NCI-H524 treated with DMSO at 0.1 percent for 48 hours (cell line): ENCODE measurements at regions not wholly inside any gene's neighbourhood (a gene's known extent, or its start where the extent isn't known, plus 50 kb on each side); places are given as distances from the start of the nearest gene placed in this dataset.

Source experiments
- DNase-seq: peaks from one replicate; lab custom pipeline; 2025; lab: John Stamatoyannopoulos, UW

DNA sequence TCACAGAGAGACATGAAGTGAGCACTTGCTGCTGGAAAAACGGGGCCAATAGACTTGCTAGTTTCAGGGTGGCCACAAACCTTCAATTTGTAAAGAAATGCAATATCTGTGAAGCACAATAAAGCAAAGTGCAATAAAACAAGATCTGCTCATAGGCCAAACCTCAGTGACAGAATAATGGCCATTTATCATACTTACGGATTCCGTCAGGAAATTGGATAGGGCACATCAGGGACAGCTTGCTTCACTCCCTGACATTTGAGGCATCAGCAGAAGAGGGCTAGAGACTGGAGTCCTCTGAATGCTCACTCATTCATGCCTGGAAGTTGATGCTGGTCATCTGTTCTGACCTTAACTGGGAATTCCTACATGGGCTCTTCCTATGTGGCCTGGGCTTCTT lies 165.5 kb upstream of the OPRM1 start:
- DNase-seq, result no peak

DNA sequence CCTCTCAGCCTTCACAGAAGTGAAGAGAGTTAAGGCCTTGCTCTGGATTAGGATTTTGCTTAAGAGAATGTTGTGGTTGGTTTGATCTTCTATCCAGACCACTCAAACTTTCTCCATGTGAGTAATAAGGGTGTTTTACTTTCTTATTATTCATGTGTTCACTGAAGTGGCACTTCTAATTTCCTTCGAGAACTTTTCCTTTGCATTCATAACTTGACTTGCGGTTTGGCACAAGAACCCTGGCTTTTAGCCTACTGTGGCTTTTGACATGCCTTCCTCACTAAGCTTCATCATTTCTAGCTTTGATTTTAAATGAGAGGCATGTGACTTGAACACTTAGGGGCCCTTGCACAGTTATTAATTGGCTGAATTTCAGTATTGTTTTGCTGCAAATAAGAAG lies 166.1 kb upstream of the OPRM1 start:
- DNase-seq, result no peak

DNA sequence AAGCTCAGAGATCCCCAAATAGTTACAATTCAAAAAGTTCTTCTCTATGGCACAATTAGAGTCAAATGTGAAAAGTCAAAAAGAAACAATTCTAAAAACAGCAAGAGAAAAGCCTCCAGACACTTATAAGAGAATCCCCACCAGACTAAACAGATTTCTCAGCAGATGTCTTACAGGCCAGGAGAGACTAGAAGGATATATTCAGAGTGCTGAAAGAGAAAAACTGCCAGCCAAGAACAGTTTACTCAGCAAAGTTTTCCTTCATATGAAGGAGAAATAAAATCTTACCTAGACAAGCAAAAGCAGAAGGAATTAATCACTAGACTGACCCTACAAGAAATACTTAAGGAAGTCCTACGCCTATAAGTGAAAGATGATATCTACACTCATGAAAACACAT lies 176.1 kb upstream of the OPRM1 start:
- DNase-seq, result no peak

DNA sequence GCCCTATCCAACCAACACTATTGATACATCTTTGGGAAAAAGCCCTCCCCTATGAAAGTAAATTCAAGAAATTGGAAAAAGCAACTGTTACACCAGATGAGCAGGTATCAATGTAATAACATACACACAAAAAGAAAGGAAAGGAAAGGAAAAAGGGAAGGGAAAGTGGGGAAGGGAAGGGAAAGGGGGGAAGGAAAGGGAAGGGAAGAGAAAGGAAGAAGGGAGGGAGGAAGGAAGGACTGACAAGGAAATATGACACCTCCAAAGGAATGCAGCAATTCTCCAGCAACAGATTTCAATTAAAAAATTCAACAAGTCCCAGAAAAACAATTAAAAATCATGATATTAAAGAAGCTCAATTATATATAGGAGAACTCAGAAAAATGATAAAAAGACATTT lies 176.9 kb upstream of the OPRM1 start:
- no peak for DNase-seq

DNA sequence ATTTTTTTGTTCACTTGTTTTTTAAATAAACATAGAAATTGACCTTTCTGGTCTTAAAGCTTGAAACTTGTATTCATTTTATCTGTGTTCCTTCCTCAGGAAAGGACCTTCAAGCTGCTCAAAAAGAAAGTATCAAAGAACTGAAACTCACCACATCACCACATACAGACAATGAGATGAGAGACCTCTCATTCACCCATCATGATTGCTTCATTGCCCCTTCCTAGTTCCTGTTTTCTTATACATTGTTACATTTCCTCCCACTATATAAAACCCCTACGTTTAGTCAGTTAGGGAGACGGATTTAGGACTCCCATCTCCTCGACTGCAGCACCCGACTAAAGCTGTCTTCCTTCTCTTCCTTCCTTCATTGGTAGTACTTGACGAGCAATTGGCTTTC lies 180.5 kb upstream of the OPRM1 start:
- DNase-seq, result no peak

DNA sequence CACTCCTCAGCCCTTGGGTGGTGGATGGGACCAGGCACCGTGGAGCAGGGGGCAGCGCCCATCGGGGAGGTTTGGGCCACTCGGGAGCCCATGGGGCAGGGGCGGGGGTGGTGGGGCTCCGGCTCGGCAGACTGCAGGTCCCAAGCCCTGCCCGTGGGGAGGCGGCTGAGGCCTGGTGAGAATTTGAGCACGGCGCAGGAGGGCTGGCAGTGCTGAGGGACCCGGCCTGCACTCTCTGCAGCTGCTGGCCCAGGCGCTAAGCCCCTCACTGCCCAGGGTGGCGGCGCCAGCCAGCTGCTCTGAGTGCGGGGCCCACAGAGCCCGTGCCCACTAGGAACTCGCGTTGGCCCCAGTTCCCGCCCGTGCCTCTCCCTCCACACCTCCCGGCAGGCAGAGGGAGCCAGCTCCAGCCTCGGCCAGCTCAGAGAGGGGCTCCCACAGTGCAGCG lies 182.1 kb upstream of the OPRM1 start:
- DNase-seq, result no peak

DNA sequence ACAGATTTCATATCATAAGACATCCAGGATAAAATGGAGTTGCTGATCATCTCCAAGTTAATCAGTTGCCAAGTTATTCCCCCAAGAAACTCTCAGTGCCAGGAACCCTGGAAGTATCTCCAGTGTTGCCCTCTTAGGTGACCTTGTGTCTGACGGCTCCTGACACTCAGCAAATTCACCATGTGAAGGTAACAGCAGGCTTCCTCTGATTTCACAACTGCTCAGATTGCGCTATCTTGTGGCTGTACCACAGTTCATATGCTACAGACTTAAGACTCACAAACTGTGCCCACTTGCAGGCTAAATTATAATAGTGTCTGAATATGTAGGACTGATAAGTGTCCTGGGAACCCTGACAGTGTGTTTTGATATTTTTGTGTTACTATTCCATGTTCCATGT lies 186.6 kb upstream of the OPRM1 start:
- DNase-seq, result no peak

DNA sequence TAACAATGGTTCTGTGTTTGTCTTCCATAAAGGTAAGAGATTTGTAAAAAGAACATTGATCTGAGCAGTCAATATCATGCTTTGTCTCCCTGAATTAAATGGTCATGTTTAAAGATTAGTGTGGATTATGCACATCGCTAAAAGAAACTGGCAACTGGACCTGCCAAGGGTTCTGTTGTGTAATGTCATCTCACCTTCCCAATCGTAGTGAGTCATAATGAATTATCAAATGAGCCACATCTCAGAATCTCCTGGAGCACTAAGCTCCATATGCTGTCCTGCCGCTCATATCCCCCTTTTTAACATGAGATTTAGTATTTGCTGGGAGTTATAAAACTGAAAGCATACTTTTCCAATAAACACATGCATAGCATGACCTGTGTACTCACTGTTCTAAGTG lies 187.0 kb upstream of the OPRM1 start:
- DNase-seq, result no peak

DNA sequence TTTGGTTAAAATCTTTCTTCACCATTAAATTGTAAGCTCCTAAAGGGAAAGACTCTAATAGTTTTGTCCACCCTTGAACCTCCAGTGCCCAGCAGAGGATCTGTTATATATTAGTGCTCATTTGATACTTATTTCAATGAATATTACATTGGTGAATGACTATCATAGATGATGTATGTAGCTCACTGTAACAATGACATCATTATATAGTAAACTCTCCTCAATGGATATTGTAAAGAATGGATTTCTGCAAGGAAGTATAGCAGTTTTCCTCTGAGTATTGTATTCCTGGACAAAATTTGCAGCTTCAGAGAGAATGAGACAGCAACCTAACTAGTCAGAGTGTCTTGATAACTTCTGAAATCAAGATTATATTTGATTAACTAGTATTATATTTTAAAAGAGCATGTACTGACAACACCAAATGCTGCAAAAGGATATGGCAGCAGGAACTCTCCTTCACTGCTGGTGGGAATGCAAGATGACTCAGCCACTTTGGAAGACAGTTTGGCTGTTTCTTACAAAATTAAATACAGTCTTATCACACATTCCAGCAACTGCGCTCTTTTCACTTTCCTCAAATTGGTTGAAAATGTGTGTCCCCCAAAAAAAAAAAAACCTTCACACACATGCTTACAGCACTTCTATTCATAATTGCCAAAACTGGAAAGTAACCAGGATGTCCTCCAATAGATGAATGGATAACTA lies 189.8 kb upstream of the OPRM1 start:
- no peak for DNase-seq

DNA sequence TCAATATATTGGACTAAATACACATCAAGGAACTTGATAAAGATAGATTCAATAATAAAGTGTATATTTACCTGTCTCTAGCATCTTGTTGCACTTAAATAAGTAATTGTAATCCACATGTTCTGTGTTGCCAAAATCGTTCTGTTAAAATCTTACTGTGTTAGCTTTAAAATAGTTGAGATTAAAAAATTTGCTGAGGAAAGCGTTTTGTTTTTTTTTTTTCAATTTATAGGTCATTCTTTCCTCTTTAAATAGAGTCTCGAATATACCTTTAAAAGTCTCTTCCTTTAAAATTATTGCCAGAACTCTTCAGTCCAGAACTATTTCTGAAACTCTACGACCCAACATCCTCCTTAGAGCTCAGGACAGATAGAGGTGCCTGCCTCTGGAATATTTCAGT lies 195.6 kb upstream of the OPRM1 start:
- no peak for DNase-seq

DNA sequence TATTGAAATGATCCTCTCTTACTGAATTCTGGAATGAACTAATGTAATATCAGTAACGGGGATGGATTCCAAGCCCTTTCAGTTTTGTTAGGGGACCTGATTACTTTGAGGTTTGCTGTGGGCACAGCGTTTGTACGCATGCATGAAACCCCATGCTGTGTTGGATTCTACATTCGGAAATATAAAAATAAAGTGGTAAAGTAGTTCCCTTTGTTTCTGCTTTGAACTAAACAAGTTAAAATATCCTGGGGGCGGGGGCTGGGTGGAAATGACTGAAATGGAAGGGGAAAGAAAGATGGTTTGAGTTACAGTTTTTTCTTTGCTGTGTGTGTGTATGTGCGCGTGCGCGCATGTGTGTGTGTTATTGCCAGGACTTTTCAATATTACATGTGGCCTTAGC lies 196.5 kb upstream of the OPRM1 start:
- no peak for DNase-seq

DNA sequence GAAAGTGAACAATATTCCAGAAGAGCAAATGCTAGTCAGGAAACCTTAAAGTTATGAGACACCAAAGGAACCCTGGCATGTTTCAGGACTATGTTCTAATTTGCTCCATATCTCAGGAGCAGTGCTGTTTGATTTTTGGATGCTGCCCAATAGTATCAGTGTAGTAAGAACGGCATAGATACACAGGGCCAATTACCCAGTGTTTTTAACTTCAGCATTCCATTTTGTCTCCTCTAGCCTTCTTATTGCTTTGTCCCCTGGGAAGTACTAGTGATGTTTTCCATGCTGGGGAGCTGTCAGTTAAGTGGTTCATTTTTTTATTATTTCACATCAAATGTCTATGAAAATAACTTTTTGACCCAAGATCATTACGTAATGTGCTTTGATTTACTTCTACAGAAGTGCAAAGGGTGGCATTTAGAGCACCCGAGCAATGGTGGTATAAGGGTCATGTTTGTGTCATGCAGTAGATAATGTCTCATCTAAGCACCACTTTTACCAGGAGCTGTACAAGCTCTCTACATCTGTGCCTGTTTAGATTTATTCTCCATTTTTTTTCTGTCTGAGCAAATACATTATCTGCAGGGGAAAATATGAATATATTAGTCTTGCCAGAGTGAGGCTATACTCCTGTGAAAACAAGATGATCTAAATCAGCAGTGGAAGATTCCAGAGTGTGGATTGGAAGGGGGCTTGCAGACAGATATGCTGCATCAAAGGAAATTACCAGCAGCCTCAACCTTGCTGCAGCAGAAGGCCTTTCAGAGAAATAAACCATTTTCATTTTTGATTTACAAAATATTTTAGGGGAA lies 198.8 kb upstream of the OPRM1 start:
- DNase-seq, result no peak

DNA sequence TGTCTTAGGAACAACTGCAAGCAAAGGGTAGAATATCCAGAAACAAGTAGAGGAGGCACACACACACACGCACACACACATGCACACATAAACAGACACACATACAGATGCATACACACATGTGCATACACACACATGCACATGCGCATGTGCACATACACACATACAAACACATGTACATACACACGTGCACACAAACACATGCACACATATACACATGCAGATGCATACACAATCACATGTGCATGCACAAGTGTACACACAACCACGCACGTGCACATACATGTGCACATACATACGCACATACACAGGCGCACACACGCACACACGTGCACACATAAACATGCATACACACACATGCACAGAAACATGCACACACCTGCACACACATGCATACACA lies 206.5 kb upstream of the OPRM1 start:
- no peak for DNase-seq

DNA sequence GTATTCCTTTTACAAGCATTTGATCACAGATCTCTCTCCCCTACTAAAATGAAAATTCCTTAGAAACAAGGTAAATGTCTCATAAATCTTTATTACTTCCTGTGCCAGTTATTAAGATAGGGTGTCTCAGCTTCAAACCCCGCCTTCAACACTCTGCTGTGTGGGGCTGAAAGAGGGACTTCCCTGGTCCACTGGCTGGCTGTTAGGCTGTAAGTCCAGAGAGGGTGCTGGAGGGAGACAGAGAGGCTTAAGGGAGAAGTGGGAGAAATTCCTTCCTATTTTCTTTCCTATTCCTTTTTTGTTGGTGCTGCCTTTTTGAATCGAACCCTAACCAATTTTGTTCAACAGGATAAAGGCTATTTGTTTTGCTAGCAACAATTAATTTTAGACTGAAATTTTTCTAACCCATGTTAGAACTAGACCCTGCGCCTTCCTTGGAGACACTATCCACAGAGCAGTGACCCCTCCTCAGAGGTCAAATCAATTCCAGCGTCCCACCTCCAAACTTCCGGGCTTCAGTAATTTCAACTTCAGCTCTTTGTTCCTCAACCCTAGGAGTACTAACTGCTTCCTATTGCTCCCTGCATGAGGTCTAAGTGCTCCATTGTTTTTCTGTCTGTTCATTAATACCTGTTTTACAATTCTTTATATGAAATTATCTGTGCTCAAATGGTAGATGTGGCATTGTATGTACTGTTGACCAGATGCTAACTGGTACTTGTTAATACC lies 207.5 kb upstream of the OPRM1 start:
- DNase-seq, result no peak

DNA sequence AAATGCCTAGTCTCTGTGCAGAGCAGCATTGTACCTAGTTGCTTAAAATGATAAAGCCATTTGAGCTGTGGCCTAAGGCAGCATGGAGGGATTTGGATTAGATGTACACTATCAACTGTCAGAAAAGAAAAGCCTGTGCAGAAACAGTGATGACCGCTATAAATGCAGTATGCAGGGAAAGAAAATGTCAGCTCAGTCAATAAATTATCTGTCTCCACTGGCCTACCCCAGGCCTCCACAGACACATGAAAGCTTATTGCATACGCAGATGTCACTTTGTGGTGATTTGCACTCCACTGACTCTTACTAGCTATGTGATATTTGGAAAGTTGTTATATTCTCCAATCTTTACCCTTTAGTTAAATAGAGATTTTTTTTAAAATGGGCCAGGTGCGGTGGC lies 221.9 kb upstream of the OPRM1 start:
- no peak for DNase-seq

DNA sequence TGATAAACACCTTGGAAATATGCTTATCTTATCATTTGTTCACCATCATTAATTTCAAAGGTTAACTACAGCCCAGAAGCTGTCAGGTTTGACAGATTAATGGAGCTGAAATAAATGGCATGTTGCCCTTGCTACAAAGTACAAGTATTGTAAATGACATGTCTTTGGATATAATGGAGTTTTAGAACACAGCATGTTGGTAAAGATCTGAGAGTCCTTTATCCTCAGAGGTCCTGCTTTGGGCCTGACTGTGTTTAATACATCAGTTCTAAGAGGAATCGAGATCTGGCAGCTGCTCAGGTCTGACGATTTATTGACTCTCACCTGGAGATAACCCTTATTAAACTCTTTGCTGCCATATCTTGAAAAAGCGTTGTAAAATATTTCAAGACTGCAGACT lies 222.7 kb upstream of the OPRM1 start:
- no peak for DNase-seq

DNA sequence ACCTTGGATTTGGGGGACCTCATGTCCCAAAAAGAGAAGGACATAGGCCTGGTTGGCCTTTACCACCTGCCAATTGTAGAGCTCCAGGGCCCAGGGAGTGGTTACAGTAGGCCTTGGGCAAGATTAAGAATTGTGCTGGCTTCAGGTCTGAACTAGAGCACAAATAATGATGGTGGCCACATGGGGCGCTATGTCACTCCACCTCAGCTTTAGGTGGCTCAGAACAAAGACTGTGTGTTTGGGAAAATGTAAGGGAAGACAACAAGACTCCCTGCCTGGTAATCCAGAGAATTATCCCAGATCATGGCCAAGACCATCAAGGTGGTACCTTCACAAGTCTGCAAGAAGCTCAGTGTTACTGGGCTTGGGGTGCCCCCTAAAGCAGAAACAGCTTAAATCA lies 224.9 kb upstream of the OPRM1 start:
- DNase-seq, result no peak

DNA sequence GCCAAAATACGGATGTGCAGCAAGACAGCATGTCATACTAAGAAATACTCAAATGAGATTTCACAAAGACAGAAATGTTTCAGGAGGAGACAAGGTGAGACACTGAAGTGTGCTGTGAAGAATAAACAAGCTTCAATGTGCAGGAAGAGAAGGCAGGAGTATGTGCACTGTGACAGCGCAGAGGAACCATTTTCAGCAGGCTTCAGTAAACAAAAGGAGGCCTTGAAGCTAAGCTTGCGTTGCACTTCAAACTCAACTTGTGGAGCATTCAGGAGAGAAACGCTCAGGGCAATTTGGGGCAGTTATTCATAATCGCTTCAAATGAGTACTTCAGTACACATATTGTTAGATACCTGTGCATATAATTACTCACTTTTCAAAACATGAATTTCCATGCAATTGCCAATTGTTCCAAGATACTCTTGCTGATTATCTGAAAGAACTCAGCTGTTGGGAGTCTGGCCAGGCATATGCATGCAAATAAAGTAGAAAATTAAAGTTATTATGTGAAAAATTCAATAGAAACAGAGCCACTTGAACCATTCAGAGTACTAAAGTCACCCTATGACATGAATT lies 234.2 kb upstream of the OPRM1 start:
- DNase-seq, result no peak

DNA sequence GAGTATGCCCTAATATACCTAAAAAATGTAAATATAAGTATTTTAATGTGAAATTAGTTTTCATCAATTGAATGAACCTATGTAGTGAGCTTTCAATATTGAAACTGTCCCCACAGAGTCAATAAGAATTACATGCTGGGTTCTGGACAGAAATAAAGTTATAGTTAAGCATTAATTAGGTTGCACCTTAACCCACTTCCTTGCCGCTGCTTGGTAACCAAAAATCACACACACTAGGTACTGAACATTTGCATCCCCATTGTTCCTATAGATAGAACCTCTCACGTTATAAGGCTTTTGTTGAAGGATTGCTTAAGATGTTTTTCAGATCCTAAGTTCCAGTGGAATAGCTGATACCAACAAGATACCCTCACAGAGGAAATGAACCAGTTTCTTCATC lies 237.1 kb upstream of the OPRM1 start:
- no peak for DNase-seq

DNA sequence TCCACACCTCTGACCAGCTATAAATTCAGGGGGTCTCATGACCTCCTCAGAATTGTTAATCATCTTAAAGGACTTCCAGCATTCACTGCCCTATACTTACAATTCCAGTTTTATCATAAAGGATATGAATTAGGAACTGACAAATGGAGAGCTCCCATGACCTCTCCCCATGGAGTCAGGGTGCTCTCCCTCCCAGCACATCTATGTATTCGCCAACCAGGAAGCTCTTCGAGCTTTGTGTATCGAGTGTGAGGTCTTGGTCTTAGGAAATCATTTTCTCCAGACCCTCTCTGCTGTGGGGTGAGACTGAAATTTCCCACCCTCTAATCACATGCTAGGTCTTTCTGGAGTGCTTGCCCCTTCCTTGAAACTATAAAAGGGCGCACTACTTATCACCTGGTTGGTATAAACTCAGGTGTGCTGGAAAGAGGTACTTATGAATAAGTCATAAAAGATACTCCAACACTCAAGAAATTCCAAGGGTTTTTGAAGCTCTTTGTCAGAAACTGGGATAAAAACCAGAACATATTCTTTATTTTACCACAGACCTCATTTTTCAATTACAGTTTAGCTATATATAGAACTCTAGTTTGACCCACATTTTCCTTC lies 238.4 kb upstream of the OPRM1 start:
- no peak for DNase-seq

DNA sequence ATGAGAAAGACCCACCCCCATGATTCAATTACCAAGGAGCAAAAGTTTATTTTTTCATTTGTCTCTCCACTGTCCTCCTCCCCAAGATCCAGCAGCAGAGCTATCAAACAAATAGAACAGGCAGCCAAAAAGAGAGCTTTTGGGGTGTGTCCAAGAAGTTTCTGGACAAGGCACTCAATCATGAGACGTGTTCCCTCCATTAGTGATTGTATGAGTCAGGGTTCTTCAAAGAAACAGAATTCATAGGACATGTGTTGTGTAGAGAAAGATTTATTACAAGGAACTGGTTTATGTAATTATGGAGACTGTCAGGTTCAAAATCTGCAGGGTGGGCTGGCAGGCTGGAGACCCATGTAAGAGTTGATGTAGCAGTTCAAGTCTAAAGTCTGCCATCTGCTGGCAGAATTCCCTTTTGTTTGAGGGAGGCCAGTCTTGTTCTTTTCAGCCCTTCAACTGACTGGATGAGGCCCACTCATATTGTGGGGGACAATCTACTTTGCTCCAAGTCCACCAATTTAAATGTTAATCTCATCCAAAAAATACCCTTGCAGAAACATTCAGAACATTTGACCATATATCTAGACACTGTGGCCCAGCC lies 248.1 kb upstream of the OPRM1 start:
- DNase-seq, result no peak

DNA sequence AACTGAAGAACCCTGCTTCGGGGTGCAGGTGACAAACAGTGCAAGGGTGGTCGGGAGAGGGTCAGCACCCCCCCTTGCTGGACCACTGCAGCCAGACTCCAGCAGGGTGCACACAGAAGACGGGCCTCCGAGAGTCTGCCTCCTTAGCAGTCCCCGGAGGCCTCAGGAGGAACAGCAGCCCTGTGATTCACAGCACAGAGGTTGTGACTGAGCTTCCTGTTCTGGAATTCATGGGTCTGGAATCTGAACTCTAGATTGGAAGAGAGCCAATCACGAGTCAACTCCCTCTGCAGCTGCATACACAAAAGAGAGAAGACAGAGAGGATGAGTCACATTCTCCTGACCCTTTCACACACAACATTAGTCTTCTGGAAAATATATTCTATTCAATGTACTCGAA lies 249.0 kb upstream of the OPRM1 start:
- DNase-seq, result no peak
